ENCODE measurements at regions not wholly inside any gene's neighbourhood (a gene's known extent, or its start where the extent isn't known, plus 50 kb on each side); places are given as distances from the start of the nearest gene placed in this dataset.

DNA sequence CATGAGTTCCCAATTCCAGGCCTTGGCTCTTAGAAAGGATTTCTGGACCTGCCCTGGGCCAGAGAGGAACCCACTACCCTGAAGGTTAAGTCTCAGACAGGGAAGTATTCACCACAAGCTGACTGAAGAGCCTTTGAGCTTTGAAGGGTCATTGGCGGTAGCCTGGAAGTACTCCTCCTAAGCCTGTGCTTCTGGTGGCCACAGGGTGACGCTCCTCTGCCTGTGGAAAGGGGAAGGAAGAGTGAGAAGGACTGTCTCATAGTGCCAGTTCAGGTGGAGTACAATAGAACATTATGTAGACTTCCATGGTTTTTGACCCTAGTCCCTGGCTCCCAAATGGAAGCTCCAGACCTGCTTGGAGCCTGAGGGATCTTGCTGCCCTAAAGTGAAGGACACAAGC, 1233.2 kb upstream of the CDH6 start:
- WGBS (ENCODE audit: insufficient coverage) = 100% methylated on average over 2 of the region's 2 CpGs

DNA sequence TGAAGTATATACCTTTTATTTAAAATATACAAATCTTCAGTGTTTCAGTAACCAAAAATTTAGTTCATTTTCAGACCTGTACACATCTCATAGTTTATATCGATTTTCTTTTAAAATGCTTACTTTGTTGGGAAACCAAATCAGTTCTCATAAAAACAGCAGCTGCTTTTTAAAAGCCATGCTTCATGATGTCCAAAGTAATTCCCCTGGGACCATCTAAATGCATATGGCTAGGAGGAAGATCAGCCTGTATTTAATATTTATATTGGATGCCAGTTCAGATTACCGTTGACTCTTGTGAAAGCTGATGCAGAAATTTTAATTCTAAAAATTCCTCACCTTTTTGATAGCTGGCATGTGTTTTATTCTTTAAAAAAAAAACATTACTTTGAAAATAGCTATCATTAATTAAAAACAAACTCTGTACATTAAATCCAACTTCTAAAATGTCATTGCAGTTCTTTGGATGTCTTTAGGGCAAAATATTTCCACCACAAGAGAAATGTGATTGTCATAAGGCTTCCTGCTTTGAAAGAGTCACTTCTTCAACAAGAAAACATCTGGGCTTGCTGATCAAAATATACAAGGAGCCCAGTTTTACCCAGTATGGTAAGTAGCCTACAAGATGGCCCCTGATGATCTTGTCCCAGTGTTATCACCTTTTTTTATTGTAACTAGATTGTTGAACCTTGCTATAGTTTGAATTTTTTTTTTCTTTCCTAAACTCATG, 1242.9 kb upstream of the CDH6 start:
- no peaks in the 10 kb centered on the region for H3K4me1 ChIP-seq (ENCODE audit: control insufficient read depth, insufficient read depth, low read length)
- H3K4me3 ChIP-seq (ENCODE audit: low read depth, low read length) = no peak overlapping the region
- no peak overlapping the region for H3K27ac ChIP-seq (ENCODE audit: low read depth, low read length)
- no peaks in the 10 kb centered on the region for H3K9me3 ChIP-seq (ENCODE audit: control insufficient read depth, insufficient read depth, low read length)
- no peaks in the 10 kb centered on the region for H3K36me3 ChIP-seq (ENCODE audit: control insufficient read depth, insufficient read depth, low read length)
- WGBS (ENCODE audit: insufficient coverage) = no CpG with 5 or more reads among the region's 2 CpGs
- peak in 1 of 6 donors; percentile 2 for DNase-seq (ENCODE audit: low read depth in 4 of 6, low spot score in 6 of 6)
- H3K27me3 ChIP-seq (ENCODE audit: control insufficient read depth, insufficient read depth, low read length) = no peaks in the 10 kb centered on the region

More for the DNA sequence above, 1233.2 kb upstream of the CDH6 start:
- no peak overlapping the region for H3K4me3 ChIP-seq (ENCODE audit: low read depth, low read length)
- no peaks in the 10 kb centered on the region for H3K36me3 ChIP-seq (ENCODE audit: control insufficient read depth, insufficient read depth, low read length)
- no peaks in the 10 kb centered on the region for H3K4me1 ChIP-seq (ENCODE audit: control insufficient read depth, insufficient read depth, low read length)
- H3K27ac ChIP-seq (ENCODE audit: low read depth, low read length) = no peak overlapping the region
- no peak for DNase-seq (ENCODE audit: low read depth in 4 of 6, low spot score in 6 of 6)
- H3K9me3 ChIP-seq (ENCODE audit: control insufficient read depth, insufficient read depth, low read length) = no peaks in the 10 kb centered on the region
- H3K27me3 ChIP-seq (ENCODE audit: control insufficient read depth, insufficient read depth, low read length) = no peaks in the 10 kb centered on the region

DNA sequence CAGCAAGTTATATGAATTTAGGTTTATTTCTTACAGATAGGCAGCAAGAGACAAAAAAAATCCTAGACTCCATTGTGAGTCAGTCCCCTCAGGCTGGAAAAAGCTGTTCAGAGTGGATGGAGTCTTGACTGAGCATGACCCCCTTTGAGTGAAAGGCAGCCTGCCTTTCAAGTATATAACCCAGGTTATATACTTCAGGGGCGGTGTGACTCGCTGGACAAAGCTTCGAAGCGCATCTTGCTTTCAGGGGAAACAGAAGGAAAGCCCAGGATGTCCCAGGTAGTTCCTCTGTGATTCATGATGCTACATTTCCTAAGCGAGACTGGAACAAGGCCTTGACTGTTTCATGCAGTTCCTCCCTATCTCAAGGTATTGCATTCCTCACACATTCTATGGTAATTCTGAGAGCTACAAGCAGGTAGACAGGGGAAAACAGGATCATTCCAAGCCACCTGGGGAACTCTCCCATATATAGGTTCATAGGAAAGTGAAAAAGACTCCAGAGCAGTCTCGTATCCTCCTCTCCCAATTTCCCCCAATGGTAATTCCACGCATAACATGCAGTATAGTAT, 1244.1 kb upstream of the CDH6 start:
- no peaks in the 10 kb centered on the region for H3K9me3 ChIP-seq (ENCODE audit: control insufficient read depth, insufficient read depth, low read length)
- DNase-seq (ENCODE audit: low read depth in 4 of 6, low spot score in 6 of 6) = no peak
- no peaks in the 10 kb centered on the region for H3K4me1 ChIP-seq (ENCODE audit: control insufficient read depth, insufficient read depth, low read length)
- H3K27ac ChIP-seq (ENCODE audit: low read depth, low read length) = no peak overlapping the region
- no peaks in the 10 kb centered on the region for H3K27me3 ChIP-seq (ENCODE audit: control insufficient read depth, insufficient read depth, low read length)
- H3K4me3 ChIP-seq (ENCODE audit: low read depth, low read length) = no peak overlapping the region
- no peaks in the 10 kb centered on the region for H3K36me3 ChIP-seq (ENCODE audit: control insufficient read depth, insufficient read depth, low read length)
- 97% methylated on average over 5 of the region's 7 CpGs for WGBS (ENCODE audit: insufficient coverage)

DNA sequence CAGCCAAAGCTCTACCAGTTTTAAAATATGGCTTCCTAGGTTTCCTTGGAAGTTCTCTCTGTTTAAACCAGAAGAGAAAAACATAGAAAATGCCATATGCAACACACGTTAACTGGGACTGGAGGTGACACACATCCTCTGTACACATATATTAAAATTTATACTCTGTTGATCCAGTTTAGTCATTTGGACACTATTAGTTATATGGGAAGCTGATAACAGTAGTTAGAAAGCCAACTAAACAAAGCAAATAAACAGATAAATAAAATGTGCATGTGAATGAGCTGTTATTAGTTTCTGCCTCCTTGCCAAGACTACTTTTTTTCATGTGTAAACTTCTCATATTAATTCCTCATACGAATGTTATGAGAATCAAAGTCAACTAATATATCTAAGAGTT, 1249.2 kb upstream of the CDH6 start:
- WGBS (ENCODE audit: insufficient coverage) = no CpG with 5 or more reads among the region's 2 CpGs
- Histone ChIP-seq H3K27ac (ENCODE audit: low read depth, low read length) (no peak overlapping the region), H3K9me3 (ENCODE audit: control insufficient read depth, insufficient read depth, low read length) (no peaks in the 10 kb centered on the region), H3K4me1 (ENCODE audit: control insufficient read depth, insufficient read depth, low read length) (no peaks in the 10 kb centered on the region), H3K27me3 (ENCODE audit: control insufficient read depth, insufficient read depth, low read length) (no peaks in the 10 kb centered on the region), H3K36me3 (ENCODE audit: control insufficient read depth, insufficient read depth, low read length) (no peaks in the 10 kb centered on the region), H3K4me3 (ENCODE audit: low read depth, low read length) (no peak overlapping the region)
- no peak for DNase-seq (ENCODE audit: low read depth in 4 of 6, low spot score in 6 of 6)

DNA sequence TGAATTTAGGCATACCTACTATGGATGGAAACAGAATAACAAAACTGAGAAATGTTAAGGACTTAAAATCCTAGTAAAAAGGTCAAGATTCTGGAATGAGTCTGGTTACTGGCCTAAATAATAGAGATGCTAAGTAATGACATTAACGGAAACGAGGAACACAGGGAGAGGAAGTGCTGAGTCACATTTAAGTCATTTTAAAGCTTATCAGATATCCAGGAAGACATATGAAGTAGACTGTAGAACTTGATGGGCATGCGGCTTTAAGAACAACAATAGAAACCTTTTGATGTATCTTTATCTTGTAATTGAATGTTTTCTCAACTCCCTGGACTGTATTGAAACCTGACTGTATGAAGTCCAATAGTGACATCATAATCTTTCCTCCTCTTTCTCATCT, 1251.4 kb upstream of the CDH6 start:
- H3K36me3 ChIP-seq (ENCODE audit: control insufficient read depth, insufficient read depth, low read length) = no peaks in the 10 kb centered on the region
- H3K4me1 ChIP-seq (ENCODE audit: control insufficient read depth, insufficient read depth, low read length) = no peaks in the 10 kb centered on the region
- H3K27me3 ChIP-seq (ENCODE audit: control insufficient read depth, insufficient read depth, low read length) = no peaks in the 10 kb centered on the region
- no peak for DNase-seq (ENCODE audit: low read depth in 4 of 6, low spot score in 6 of 6)
- WGBS (ENCODE audit: insufficient coverage) = 82% methylated on average over 2 of the region's 3 CpGs
- no peak overlapping the region for H3K4me3 ChIP-seq (ENCODE audit: low read depth, low read length)
- no peaks in the 10 kb centered on the region for H3K9me3 ChIP-seq (ENCODE audit: control insufficient read depth, insufficient read depth, low read length)
- no peak overlapping the region for H3K27ac ChIP-seq (ENCODE audit: low read depth, low read length)

DNA sequence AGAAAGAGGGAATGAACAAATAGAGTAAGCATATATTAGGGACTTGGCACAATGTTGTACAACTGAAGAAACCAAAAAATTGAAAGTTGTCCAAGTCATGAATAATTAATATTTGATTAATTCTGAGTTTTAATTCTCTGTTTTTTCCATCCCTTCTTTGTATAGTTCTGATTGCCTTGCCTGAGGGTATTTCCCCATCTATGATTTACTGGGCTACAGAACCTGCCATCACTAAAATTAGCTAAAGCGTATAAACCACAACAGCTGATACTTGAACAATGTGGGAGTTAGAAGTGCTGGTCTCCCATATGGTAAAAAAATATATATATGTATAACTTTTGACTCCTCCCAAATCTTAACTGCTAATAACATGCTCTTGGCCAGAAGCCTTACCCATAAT, 1253.5 kb upstream of the CDH6 start:
- Histone ChIP-seq H3K27ac (ENCODE audit: low read depth, low read length) (no peak overlapping the region), H3K27me3 (ENCODE audit: control insufficient read depth, insufficient read depth, low read length) (no peaks in the 10 kb centered on the region), H3K36me3 (ENCODE audit: control insufficient read depth, insufficient read depth, low read length) (no peaks in the 10 kb centered on the region), H3K9me3 (ENCODE audit: control insufficient read depth, insufficient read depth, low read length) (no peaks in the 10 kb centered on the region), H3K4me1 (ENCODE audit: control insufficient read depth, insufficient read depth, low read length) (no peaks in the 10 kb centered on the region), H3K4me3 (ENCODE audit: low read depth, low read length) (no peak overlapping the region)
- no CpG with 5 or more reads among the region's 1 CpG for WGBS (ENCODE audit: insufficient coverage)
- DNase-seq (ENCODE audit: low read depth in 4 of 6, low spot score in 6 of 6) = peak in 1 of 6 donors; percentile 8

DNA sequence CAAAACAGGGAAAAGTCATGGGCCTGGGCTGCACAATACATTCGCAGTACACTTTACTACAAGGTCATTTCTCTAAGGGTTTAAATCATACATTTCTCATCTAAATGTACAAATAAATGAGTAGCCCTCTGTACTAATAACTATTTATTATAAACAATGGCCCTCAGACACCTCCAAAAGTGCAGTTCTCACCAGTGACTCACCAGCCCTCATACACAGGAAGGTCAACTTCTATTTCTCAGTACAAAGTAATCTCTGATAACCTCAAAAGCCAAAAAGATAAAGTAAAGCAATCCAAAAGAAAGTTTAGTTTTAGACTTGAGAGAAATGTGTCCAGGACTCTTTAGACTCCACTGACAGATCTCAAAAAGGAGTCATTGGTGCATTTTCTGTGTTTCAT, 1258.1 kb upstream of the CDH6 start:
- Histone ChIP-seq H3K27me3 (ENCODE audit: control insufficient read depth, insufficient read depth, low read length) (no peaks in the 10 kb centered on the region), H3K4me3 (ENCODE audit: low read depth, low read length) (no peak overlapping the region), H3K9me3 (ENCODE audit: control insufficient read depth, insufficient read depth, low read length) (no peaks in the 10 kb centered on the region), H3K27ac (ENCODE audit: low read depth, low read length) (no peak overlapping the region), H3K4me1 (ENCODE audit: control insufficient read depth, insufficient read depth, low read length) (no peaks in the 10 kb centered on the region), H3K36me3 (ENCODE audit: control insufficient read depth, insufficient read depth, low read length) (no peaks in the 10 kb centered on the region)
- DNase-seq (ENCODE audit: low read depth in 4 of 6, low spot score in 6 of 6) = no peak
- no CpG with 5 or more reads among the region's 1 CpG for WGBS (ENCODE audit: insufficient coverage)

DNA sequence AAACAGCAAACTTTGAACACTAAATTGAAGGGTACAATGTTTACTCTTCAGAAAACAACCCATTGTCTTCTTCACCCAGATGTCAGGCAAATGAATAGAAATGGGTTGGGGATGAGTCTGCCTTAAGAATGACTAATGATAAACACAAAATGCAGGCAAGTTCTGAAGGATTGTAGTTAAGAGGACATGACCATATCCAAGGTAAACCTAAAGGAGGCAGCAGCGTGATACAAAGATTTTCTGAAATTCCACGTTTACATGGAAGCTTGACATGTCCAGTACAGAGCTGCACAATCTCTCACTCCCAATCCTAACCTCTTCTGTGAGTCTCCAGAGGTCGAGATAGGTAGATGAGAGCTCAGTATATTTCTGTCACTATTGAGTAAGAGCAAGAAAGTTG, 1263.2 kb upstream of the CDH6 start:
- DNase-seq (ENCODE audit: low read depth in 4 of 6, low spot score in 6 of 6) = no peak
- no peaks in the 10 kb centered on the region for H3K4me1 ChIP-seq (ENCODE audit: control insufficient read depth, insufficient read depth, low read length)
- H3K4me3 ChIP-seq (ENCODE audit: low read depth, low read length) = no peak overlapping the region
- 90% methylated on average over 2 of the region's 3 CpGs for WGBS (ENCODE audit: insufficient coverage)
- no peaks in the 10 kb centered on the region for H3K36me3 ChIP-seq (ENCODE audit: control insufficient read depth, insufficient read depth, low read length)
- H3K9me3 ChIP-seq (ENCODE audit: control insufficient read depth, insufficient read depth, low read length) = no peaks in the 10 kb centered on the region
- no peaks in the 10 kb centered on the region for H3K27me3 ChIP-seq (ENCODE audit: control insufficient read depth, insufficient read depth, low read length)
- no peak overlapping the region for H3K27ac ChIP-seq (ENCODE audit: low read depth, low read length)

DNA sequence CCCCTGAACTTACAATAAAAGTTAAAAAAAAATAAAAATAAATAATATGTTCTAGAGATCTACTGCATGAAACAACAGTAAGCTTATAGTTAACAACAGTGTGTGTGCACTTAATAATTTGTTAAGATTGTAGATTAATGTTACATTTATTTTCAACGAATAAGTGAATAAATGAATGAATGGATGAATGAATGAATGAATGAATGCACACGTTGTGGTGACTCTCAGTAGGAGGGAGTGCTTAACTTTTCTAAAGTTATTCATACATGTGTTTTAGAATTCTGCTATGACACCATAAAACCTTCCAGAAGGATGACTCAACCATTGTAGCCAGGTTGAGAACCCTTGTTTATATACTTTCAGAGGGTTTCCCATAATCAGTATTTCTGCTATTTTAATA, 1269.4 kb upstream of the CDH6 start:
- Histone ChIP-seq H3K9me3 (ENCODE audit: control insufficient read depth, insufficient read depth, low read length) (no peaks in the 10 kb centered on the region), H3K4me1 (ENCODE audit: control insufficient read depth, insufficient read depth, low read length) (no peaks in the 10 kb centered on the region), H3K27me3 (ENCODE audit: control insufficient read depth, insufficient read depth, low read length) (no peaks in the 10 kb centered on the region), H3K36me3 (ENCODE audit: control insufficient read depth, insufficient read depth, low read length) (no peaks in the 10 kb centered on the region), H3K4me3 (ENCODE audit: low read depth, low read length) (no peak overlapping the region), H3K27ac (ENCODE audit: low read depth, low read length) (no peak overlapping the region)
- DNase-seq (ENCODE audit: low read depth in 4 of 6, low spot score in 6 of 6) = no peak
- no CpG with 5 or more reads among the region's 2 CpGs for WGBS (ENCODE audit: insufficient coverage)

DNA sequence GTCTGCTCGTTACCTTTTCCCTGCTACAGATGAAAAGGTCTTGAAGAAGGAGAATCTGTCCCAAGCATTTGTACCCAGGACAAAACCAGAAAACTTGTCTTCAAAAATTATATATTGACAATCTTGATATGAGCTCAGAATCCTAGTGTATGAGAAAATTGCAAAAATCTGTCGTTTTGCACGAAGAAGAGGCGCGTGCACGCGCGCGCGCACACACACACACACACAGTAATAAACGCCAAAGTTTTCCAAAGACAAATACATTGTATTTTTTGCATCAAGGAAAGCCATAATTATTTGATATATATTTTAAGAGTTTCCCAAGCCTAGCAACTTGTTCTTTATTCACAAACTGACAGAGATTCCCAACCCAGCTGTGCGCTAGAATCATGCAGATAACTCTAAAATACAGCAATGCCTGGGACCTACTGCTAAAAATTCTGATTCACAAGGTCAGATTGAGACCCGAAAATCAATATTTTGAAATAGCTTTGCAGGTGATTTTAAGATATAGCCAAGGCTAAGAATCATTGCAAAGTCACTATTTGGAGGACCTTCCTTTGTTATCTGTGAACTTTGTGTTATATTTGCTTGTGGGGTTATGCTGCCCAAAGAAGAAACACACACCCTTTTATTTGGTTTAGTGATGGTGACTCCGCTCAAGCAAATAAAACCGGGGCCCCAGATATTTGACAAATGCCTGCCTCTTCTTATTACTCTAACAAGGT, 1287.7 kb upstream of the CDH6 start:
- whole genome bisulfite sequencing (ENCODE audit: insufficient coverage) = no CpG with 5 or more reads among the region's 15 CpGs
- H3K27me3 ChIP-seq (ENCODE audit: control insufficient read depth, insufficient read depth, low read length) = no peaks in the 10 kb centered on the region
- H3K9me3 ChIP-seq (ENCODE audit: control insufficient read depth, insufficient read depth, low read length) = no peaks in the 10 kb centered on the region
- H3K4me3 ChIP-seq (ENCODE audit: low read depth, low read length) = no peak overlapping the region
- DNase-seq (ENCODE audit: low read depth in 4 of 6, low spot score in 6 of 6) = no peak
- no peaks in the 10 kb centered on the region for H3K4me1 ChIP-seq (ENCODE audit: control insufficient read depth, insufficient read depth, low read length)
- no peak overlapping the region for H3K27ac ChIP-seq (ENCODE audit: low read depth, low read length)
- no peaks in the 10 kb centered on the region for H3K36me3 ChIP-seq (ENCODE audit: control insufficient read depth, insufficient read depth, low read length)

All from spinal cord (tissue), 9 donors.